Activated T-cell treated with anti-CD3 and anti-CD28 coated beads, Interleukin-2, amount 50 U/mL, for 4 hours (primary cell): ENCODE measurements at regions not wholly inside any gene's neighbourhood (a gene's known extent, or its start where the extent isn't known, plus 50 kb on each side); places are given as distances from the start of the nearest gene placed in this dataset.
"Not testable (repeated sequence)": the region's sequence is repeated elsewhere in the genome, so short reads cannot be mapped to it uniquely, and the experiment has no call there.

Experiments used
- ATAC-seq, 2 donors: fragments of 200-7000 bp; cut with Tn5 transposase; one replicate each; pipeline ENCODE4 v1.10.0; 2021
- DNase-seq: peaks from one replicate; pipeline ENCODE4 v3.0.0-alpha.2; 2020
- H3K27me3 Mint-ChIP-seq: one replicate; pipeline ENCODE4 v1.8.0; 2021; ENCODE audit warnings: low read depth, mixed read lengths
- H3K36me3 Mint-ChIP-seq: one replicate; pipeline ENCODE4 v1.8.0; 2022; ENCODE audit warnings: mixed read lengths; ENCODE audit not compliant: insufficient read depth
- H3K4me1 Mint-ChIP-seq: one replicate; pipeline ENCODE4 v1.8.0; 2021; ENCODE audit warnings: low read depth, mixed read lengths
- H3K4me3 Mint-ChIP-seq: one replicate; pipeline ENCODE4 v1.8.0; 2021; ENCODE audit warnings: mild to moderate bottlenecking, moderate library complexity, mixed read lengths
- H3K9me3 Mint-ChIP-seq: one replicate; pipeline ENCODE4 v1.8.0; 2021; ENCODE audit warnings: mixed read lengths

- Mint-ChIP-seq H3K9me3 (no peaks in the 10 kb centered on the region), H3K4me3 (no peak overlapping the region), H3K27me3 (no peaks in the 10 kb centered on the region), H3K36me3 (no peaks in the 10 kb centered on the region), H3K4me1 (no peaks in the 10 kb centered on the region)
- ATAC-seq (no peak), DNase-seq (no peak)
Measured at GRCh38 chr18:9032519-9032918, 70.0 kb upstream of the NDUFV2 start.

DNA sequence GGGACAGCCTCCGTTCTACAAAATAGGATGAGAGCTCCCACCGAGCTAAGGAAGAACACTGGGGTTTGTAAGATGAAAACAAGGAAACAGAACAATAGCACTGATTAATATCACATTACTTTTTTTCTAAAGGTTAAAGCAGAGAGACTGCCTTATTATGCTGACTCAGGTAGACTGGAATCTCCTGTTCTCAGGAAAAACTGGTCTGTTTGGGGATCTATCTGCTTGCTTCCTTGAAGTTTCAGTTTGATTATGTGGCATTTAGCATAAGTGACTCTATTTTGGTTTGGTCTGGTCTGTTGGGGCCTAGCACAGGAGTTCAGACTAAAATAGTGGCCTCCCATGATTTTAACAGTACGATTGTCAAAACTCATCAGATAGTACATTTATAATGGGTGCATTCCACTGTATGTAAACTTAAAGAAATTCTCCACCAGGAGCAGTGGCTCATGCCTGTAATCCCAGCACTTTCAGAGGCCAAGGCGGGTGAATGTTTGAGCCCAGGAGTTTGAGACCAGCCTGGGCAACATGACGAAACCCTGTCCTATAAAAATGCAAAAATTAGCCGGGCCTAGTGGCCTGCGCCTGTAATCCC lies 64.1 kb upstream of the NDUFV2 start:
- H3K36me3 Mint-ChIP-seq: no peaks in the 10 kb centered on the region
- H3K4me1 Mint-ChIP-seq: no peaks in the 10 kb centered on the region
- no peak for DNase-seq
- H3K27me3 Mint-ChIP-seq: no peaks in the 10 kb centered on the region
- no peak for ATAC-seq
- no peak overlapping the region for H3K4me3 Mint-ChIP-seq
- H3K9me3 Mint-ChIP-seq: no peaks in the 10 kb centered on the region

DNA sequence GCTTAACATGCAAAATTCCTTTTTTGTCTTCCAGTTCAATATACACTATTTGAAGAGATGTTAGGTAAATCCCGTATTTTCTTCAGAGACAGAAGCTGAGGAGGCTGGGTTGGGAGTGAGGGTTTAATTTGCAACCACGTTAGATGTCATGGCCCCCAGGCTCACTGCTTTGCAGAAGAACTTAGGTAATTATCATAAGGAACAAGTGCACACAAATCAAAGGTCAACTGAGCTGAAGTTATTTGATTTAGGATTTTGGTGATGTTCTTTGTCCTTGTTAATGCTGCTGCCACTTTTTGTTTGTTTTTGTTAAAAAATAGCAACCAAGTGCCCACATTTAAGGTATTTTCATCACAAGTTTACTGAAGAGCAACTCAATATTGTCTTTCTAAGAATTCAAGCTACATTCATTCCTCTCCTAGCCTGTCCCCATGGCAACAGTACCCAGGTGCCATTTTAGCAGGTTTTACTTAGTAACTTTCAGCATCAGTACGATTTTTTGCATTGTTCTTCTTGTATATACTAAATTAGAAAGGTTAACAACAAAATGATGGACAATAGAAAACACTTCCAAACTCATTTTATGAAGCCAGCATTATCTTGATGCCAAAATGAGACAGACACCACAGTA lies 62.9 kb upstream of the NDUFV2 start:
- H3K27me3 Mint-ChIP-seq: peaks cover under 1% of the 10 kb centered on the region
- ATAC-seq: no peak
- H3K4me3 Mint-ChIP-seq: no peak overlapping the region
- DNase-seq: no peak
- H3K4me1 Mint-ChIP-seq: no peaks in the 10 kb centered on the region
- H3K36me3 Mint-ChIP-seq: no peaks in the 10 kb centered on the region
- H3K9me3 Mint-ChIP-seq: no peaks in the 10 kb centered on the region

DNA sequence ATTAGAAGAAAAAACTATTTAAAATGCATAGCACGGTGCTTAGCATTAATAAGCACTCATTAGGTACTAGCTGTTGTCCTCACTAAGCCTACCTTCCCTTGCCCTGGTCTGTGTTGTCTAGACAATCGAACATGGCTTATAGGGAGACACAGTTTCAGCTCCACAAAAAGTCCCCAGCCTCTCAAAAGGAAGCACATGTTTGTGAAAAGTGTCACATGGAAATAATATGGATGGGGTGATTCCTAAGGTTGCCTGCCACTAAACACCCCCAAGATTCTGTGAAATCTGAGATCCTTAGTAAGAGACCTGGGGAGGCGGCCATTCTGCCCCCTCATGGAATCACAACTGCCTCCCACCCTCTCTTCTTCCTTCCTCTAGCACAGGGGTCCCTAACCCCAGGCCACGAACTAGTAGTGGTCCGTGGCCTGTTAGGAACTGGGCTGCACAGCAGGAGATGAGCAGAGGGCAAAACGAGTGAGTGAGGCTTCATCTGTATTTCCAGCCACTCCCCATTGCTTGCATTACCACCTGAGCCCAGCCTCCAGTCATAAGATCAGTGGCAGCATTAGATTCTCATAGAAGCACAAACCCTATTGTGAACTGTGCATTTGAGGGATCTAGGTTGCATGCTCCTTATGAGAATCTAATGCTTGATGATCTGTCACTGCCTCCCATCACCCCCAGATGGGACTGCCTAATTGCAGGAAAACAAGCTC lies 59.6 kb upstream of the NDUFV2 start:
- no peaks in the 10 kb centered on the region for H3K36me3 Mint-ChIP-seq
- no peaks in the 10 kb centered on the region for H3K9me3 Mint-ChIP-seq
- peaks cover 7% of the 10 kb centered on the region for H3K27me3 Mint-ChIP-seq
- no peaks in the 10 kb centered on the region for H3K4me1 Mint-ChIP-seq
- DNase-seq: no peak
- no peak for ATAC-seq
- no peak overlapping the region for H3K4me3 Mint-ChIP-seq

DNA sequence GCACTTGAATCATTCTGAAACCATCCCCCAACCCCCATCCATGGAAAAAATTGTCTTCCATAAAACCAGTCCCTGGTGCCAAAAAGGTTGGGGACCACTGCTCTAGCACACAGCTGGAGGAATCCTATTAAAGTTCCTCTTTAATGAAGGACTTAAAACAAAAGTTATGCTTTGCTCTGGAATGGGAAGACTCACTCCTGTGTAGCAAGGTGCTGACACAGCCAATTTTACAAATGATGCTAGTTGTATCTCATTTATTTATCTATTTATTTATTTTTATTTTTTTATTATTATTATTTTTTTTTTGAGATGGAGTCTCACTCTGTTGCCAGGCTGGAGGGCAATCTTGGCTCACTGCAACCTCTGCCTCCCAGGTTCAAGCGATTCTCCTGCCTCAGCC lies 58.9 kb upstream of the NDUFV2 start:
- no peaks in the 10 kb centered on the region for H3K9me3 Mint-ChIP-seq
- no peaks in the 10 kb centered on the region for H3K4me1 Mint-ChIP-seq
- no peak overlapping the region for H3K4me3 Mint-ChIP-seq
- H3K27me3 Mint-ChIP-seq: peaks cover 7% of the 10 kb centered on the region
- H3K36me3 Mint-ChIP-seq: no peaks in the 10 kb centered on the region
- no peak for ATAC-seq
- DNase-seq: no peak

DNA sequence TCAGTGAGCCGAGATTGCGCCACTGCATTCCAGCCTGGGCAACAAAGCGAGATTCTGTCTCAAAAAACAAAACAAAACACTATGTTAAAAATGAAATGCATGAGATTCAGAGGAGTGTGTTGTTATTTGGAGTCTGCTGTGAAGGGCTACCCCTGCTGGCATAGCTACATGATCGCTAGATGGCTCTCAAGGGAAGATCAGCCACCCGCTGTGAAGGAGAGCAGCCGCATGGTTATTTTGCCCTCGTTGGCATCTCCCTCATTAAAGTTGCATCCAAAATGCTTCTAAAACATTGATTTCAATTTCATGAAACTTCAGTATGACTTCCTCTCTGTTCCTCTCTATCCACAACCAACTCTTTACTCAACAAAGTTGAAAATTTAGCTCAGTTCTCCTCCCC lies 54.8 kb upstream of the NDUFV2 start:
- H3K27me3 Mint-ChIP-seq: peaks cover 7% of the 10 kb centered on the region
- DNase-seq: no peak
- peaks cover 2% of the 10 kb centered on the region for H3K36me3 Mint-ChIP-seq
- no peak for ATAC-seq
- no peak overlapping the region for H3K4me3 Mint-ChIP-seq
- peaks cover 11% of the 10 kb centered on the region for H3K9me3 Mint-ChIP-seq
- H3K4me1 Mint-ChIP-seq: peaks cover 2% of the 10 kb centered on the region

DNA sequence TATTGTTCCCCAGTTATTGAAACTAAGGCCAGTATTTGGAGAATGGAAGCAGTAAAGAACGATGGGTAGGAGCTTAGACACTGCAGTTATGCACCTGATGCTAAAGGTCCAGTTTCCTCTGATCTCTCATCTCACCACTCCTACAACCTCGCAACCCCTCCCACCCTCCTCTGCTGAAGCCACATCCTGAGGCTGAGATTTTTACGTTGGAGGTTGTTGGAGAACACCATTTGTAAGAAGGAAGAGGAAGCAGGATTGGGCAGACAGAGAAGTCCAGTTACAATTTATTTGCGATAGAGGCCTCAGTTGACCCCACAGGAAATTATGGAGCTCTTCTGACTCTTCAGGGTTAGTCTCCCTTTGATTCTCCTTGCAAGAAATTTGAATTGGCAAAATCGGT lies 54.3 kb upstream of the NDUFV2 start:
- ATAC-seq (no peak), DNase-seq (no peak)
- H3K36me3 Mint-ChIP-seq: peaks cover 2% of the 10 kb centered on the region
- no peak overlapping the region for H3K4me3 Mint-ChIP-seq
- H3K27me3 Mint-ChIP-seq: peaks cover 7% of the 10 kb centered on the region
- H3K9me3 Mint-ChIP-seq: peaks cover 11% of the 10 kb centered on the region
- H3K4me1 Mint-ChIP-seq: peaks cover 2% of the 10 kb centered on the region

DNA sequence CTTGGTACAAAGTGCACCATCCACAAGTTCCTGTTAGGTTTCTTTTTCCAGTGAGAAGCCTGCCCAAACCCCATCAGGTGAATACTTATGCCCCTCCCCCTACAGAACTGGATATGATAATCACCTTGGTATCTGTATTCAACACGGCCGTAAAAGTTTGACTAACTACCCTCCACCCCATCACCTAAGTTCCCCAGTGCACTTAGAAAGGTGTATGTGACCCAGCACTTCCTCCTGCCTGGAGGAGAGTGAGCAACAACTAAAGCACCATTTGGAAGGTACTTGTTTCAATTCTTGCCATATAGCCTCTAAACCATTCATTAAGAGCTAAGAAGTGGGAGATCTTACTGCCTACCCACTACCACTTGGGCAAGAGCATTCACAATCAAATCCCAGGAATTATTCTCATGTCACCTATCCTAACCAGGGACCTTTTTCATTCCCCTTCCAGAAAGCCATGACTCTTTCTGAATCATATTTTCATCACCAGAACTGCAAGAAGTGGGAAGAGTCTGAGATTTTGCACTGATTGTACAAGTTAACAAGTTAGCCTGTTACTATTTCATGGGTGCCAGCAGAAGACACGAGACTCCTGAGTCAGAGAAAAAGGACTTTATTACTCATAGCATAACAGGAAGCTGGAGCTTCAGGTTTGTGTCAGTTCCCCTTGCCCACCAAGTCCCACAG lies 53.5 kb upstream of the NDUFV2 start:
- no peak for DNase-seq
- Mint-ChIP-seq H3K4me3 (no peak overlapping the region), H3K4me1 (peaks cover 2% of the 10 kb centered on the region), H3K27me3 (peaks cover 7% of the 10 kb centered on the region), H3K36me3 (peaks cover 2% of the 10 kb centered on the region), H3K9me3 (peaks cover 11% of the 10 kb centered on the region)
- peak; percentile 23 to 48 for ATAC-seq

GRCh38 chr18:9049495-9049809 lies 53.0 kb upstream of the NDUFV2 start:
- ATAC-seq: no peak
- Mint-ChIP-seq H3K36me3 (peaks cover 2% of the 10 kb centered on the region), H3K9me3 (peaks cover 11% of the 10 kb centered on the region), H3K27me3 (peaks cover 7% of the 10 kb centered on the region), H3K4me3 (no peak overlapping the region), H3K4me1 (peaks cover 2% of the 10 kb centered on the region)
- DNase-seq: no peak

- not testable (repeated sequence) for H3K4me3 Mint-ChIP-seq, DNase-seq, H3K4me1 Mint-ChIP-seq, H3K27me3 Mint-ChIP-seq, ATAC-seq, H3K36me3 Mint-ChIP-seq
- H3K9me3 Mint-ChIP-seq: peaks cover 11% of the 10 kb centered on the region
Measured at GRCh38 chr18:9050628-9051284, 51.7 kb upstream of the NDUFV2 start.
